Ascending aorta (tissue), 2 donors: ENCODE measurements at regions not wholly inside any gene's neighbourhood (a gene's known extent, or its start where the extent isn't known, plus 50 kb on each side); places are given as distances from the start of the nearest gene placed in this dataset.

Experiments used
- DNase-seq, 2 donors: peaks; one replicate each; pipeline ENCODE4 v3.0.0-alpha.2; 2019; ENCODE audit warnings: low spot score in 2 of 2
- H3K27ac ChIP-seq, 2 donors: fragments of 200-600 bp; sonication (generic); one replicate each; pipeline ENCODE4 v1.5.1; 2016 to 2017; ENCODE audit warnings: mild to moderate bottlenecking in 1 of 2
- H3K27me3 ChIP-seq: fragments of 200-600 bp; sonication (generic); one replicate; pipeline ENCODE4 v1.5.1; 2017
- H3K36me3 ChIP-seq, 2 donors: fragments of 200-600 bp; sonication (generic); one replicate each; pipeline ENCODE4 v1.5.1; 2016
- H3K4me1 ChIP-seq, 2 donors: fragments of 200-600 bp; sonication (generic); one replicate each; pipeline ENCODE4 v1.5.1; 2016 to 2017; ENCODE audit warnings: mild to moderate bottlenecking in 1 of 2
- H3K4me3 ChIP-seq, 2 donors: fragments of 200-600 bp; sonication (generic); one replicate each; pipeline ENCODE4 v1.5.1; 2016 to 2017; ENCODE audit warnings: mild to moderate bottlenecking in 1 of 2
- H3K9me3 ChIP-seq, 2 donors: fragments of 200-600 bp; sonication (generic); one replicate each; pipeline ENCODE4 v1.5.1; 2016
- intact Hi-C: fragments of 100-400 bp; cut with DNase I; formaldehyde crosslinking; loops from one replicate; pipeline ENCODE4 v1.15.1; 2023
- TF ChIP-seq, protein P1 (sequence below), 3 experiments: fragments of 200-600 bp in 2 of 3; fragments of 450-650 bp in 1 of 3; sonication (generic) in 2 of 3; IDR thresholded peaks; one replicate each; pipeline ENCODE4 v1.5.1; 2016 to 2019; ENCODE audit warnings: antibody characterized with exemption in 3 of 3, mild to moderate bottlenecking in 1 of 3, moderate library complexity in 1 of 3

DNA sequence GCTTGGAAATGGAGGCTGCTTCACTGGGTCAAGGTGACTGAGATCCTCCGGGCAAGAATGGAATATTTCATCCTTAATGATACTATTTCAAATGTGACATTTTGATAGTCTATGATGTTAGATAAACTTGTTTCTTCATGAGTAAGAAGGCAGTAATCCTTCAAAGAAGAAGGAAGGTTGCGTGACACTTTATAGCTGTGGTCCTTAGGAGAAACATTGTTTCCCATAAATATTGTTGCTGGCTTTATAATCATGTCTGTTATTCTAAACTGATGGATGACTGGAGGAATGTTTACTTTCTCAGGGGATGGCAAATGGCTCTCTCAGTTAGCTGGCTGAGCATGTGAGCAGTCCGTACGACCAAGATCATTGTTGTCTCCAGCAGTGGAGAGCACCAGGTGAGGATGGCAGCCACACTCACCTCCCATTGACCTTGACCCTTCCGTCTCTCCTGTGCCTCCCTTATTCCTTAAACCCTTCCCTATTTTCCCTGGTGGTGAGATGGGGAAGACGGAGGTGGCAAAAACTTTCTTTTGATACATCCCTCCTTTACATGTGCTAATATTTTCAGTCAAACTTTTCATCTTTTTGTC, 171.2 kb upstream of the OLIG3 start:
- no peaks in the 10 kb centered on the region for H3K27me3 ChIP-seq
- no peaks in the 10 kb centered on the region for H3K36me3 ChIP-seq
- intact Hi-C loops: no loop called here
- no peaks in the 10 kb centered on the region for H3K4me1 ChIP-seq
- TF ChIP-seq, protein P1, sequence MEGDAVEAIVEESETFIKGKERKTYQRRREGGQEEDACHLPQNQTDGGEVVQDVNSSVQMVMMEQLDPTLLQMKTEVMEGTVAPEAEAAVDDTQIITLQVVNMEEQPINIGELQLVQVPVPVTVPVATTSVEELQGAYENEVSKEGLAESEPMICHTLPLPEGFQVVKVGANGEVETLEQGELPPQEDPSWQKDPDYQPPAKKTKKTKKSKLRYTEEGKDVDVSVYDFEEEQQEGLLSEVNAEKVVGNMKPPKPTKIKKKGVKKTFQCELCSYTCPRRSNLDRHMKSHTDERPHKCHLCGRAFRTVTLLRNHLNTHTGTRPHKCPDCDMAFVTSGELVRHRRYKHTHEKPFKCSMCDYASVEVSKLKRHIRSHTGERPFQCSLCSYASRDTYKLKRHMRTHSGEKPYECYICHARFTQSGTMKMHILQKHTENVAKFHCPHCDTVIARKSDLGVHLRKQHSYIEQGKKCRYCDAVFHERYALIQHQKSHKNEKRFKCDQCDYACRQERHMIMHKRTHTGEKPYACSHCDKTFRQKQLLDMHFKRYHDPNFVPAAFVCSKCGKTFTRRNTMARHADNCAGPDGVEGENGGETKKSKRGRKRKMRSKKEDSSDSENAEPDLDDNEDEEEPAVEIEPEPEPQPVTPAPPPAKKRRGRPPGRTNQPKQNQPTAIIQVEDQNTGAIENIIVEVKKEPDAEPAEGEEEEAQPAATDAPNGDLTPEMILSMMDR (IDR thresholded peaks at IDR 0.05): no peak
- H3K4me3 ChIP-seq: no peak overlapping the region
- H3K9me3 ChIP-seq: no peaks in the 10 kb centered on the region
- DNase-seq: no peak
- H3K27ac ChIP-seq: no peak overlapping the region

- Histone ChIP-seq H3K4me1 (no peaks in the 10 kb centered on the region), H3K36me3 (no peaks in the 10 kb centered on the region), H3K27me3 (no peaks in the 10 kb centered on the region), H3K4me3 (no peak overlapping the region), H3K27ac (no peak overlapping the region), H3K9me3 (no peaks in the 10 kb centered on the region)
- intact Hi-C loops: no loop called here
- TF ChIP-seq, protein P1 (IDR thresholded peaks at IDR 0.05): no peak
- DNase-seq: no peak
Measured at GRCh38 chr6:137666202-137666774, 172.1 kb upstream of the OLIG3 start.

- intact Hi-C loops: no loop called here
- Histone ChIP-seq H3K9me3 (no peaks in the 10 kb centered on the region), H3K27me3 (no peaks in the 10 kb centered on the region), H3K4me3 (no peak overlapping the region), H3K27ac (no peak overlapping the region), H3K36me3 (no peaks in the 10 kb centered on the region), H3K4me1 (no peaks in the 10 kb centered on the region)
- DNase-seq: no peak
- TF ChIP-seq, protein P1 (IDR thresholded peaks at IDR 0.05): no peak
Measured at GRCh38 chr6:137673603-137674002, 179.4 kb upstream of the OLIG3 start.

- Histone ChIP-seq H3K27me3 (no peaks in the 10 kb centered on the region), H3K36me3 (no peaks in the 10 kb centered on the region), H3K27ac (no peak overlapping the region), H3K9me3 (no peaks in the 10 kb centered on the region), H3K4me1 (no peaks in the 10 kb centered on the region), H3K4me3 (no peak overlapping the region)
- TF ChIP-seq, protein P1 (IDR thresholded peaks at IDR 0.05): no peak
- no peak for DNase-seq
- intact Hi-C loops: no loop called here
Measured at GRCh38 chr6:137676888-137677287, 182.7 kb upstream of the OLIG3 start.

- Histone ChIP-seq H3K27me3 (no peaks in the 10 kb centered on the region), H3K9me3 (no peaks in the 10 kb centered on the region), H3K36me3 (no peaks in the 10 kb centered on the region), H3K27ac (no peak overlapping the region), H3K4me1 (no peaks in the 10 kb centered on the region), H3K4me3 (no peak overlapping the region)
- intact Hi-C loops: no loop called here
- no peak for DNase-seq
- TF ChIP-seq, protein P1 (IDR thresholded peaks at IDR 0.05): no peak
Measured at GRCh38 chr6:137677709-137678108, 183.5 kb upstream of the OLIG3 start.
